HepG2 (cell line): ENCODE measurements at regions not wholly inside any gene's neighbourhood (a gene's known extent, or its start where the extent isn't known, plus 50 kb on each side); places are given as distances from the start of the nearest gene placed in this dataset.

Experiments
- JDP2 ChIP-seq: sonication (generic); formaldehyde crosslinking; IDR thresholded peaks from 2 replicates; pipeline ENCODE4 v1.8.1; 2022; ENCODE audit warnings: missing genetic modification reagents, borderline replicate concordance
- ZNF263 ChIP-seq: sonication (generic); formaldehyde crosslinking; IDR thresholded peaks from 2 replicates; pipeline ENCODE4 v1.4.0; 2020; ENCODE audit warnings: missing genetic modification reagents
- TF ChIP-seq, protein P1 (sequence below): sonication (generic); formaldehyde crosslinking; IDR thresholded peaks from 2 replicates; pipeline ENCODE4 v1.8.1; 2023; ENCODE audit warnings: mild to moderate bottlenecking, moderate library complexity, missing genetic modification reagents
- TF ChIP-seq, protein P2 (sequence below): sonication (generic); formaldehyde crosslinking; IDR thresholded peaks from 2 replicates; pipeline ENCODE4 v1.5.0; 2020; ENCODE audit warnings: mild to moderate bottlenecking, missing genetic modification reagents, moderate library complexity

DNA sequence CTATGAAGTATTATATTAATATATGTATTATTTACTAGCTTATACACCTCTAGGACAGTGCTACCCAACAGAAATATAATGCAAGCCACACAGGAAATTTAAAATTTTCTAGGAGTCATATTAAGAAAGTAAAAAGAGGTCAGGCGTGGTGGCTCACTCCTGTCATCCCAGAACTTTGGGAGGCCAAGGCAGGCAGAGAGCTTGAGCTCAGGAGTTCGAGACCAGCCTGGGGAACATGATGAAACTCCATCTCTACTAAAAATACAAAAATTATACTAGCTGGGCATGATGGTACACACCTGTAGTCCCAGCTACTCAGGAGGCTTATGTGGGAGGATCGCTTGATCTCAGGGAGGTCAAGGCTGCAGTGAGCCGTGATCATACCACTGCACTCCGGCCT is 237.6 kb upstream of the ZNF217 start:
- TF ChIP-seq, protein P1, sequence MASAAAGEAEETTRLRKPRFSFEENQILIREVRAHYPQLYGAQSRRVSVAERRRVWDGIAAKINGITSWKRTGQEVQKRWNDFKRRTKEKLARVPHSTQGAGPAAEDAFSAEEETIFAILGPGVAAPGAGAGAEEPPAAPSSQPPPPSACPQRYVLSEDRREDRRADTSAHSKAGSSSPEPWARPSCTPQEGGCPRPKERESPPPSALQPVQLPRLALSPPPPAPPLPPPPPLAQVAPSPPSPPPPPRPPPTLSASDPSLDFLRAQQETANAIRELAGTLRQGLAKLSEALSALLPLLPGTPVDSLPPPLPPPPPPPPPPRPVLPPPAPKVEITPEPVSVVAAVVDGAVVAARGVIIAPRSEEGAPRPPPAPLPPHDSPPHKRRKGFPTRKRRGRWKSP (CRISPR knock-in tag), result no peak
- TF ChIP-seq JDP2 (no peak), ZNF263 (CRISPR knock-in tag) (no peak)
- TF ChIP-seq, protein P2, sequence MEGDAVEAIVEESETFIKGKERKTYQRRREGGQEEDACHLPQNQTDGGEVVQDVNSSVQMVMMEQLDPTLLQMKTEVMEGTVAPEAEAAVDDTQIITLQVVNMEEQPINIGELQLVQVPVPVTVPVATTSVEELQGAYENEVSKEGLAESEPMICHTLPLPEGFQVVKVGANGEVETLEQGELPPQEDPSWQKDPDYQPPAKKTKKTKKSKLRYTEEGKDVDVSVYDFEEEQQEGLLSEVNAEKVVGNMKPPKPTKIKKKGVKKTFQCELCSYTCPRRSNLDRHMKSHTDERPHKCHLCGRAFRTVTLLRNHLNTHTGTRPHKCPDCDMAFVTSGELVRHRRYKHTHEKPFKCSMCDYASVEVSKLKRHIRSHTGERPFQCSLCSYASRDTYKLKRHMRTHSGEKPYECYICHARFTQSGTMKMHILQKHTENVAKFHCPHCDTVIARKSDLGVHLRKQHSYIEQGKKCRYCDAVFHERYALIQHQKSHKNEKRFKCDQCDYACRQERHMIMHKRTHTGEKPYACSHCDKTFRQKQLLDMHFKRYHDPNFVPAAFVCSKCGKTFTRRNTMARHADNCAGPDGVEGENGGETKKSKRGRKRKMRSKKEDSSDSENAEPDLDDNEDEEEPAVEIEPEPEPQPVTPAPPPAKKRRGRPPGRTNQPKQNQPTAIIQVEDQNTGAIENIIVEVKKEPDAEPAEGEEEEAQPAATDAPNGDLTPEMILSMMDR (CRISPR knock-in tag), result no peak
